HG02884 (cell line): ENCODE measurements at regions not wholly inside any gene's neighbourhood (a gene's known extent, or its start where the extent isn't known, plus 50 kb on each side); places are given as distances from the start of the nearest gene placed in this dataset.

Source experiments
- ATAC-seq: cut with Tn5 transposase; IDR thresholded peaks from one replicate; pipeline ENCODE4 v1.9.1; 2021; ENCODE audit warnings: mild to moderate bottlenecking, moderate library complexity; ENCODE audit not compliant: unreplicated experiment

DNA sequence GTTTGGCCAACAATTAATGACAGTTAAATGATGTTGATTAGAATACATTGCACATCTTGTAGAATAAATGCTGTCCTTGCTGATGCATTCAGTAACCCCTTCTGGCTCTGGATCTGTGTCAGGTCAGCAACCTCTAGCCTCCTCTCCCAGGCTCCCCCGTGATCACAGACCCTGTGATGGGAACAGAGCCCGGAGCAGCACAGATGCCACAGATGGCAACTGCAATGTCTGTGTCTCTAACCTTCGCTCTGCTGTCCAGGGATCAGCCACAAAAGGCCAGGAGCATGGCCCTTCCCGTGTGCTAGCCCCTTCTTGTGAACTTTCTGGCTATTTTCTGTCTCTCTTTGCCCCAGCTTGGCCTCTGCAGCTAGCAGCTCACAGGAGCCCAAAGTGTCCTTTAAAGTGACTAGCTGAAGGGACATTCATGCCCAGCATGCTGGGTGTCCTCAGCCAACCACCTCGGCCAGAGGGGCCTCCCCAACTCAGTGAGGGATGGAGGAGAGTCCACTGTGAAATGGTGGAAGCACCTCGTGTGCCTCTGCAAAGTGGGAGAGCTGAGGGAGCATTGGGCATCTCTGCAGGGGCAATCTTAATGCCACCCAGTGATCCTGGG lies 167.0 kb upstream of the TCERG1L start:
- no peak for ATAC-seq

DNA sequence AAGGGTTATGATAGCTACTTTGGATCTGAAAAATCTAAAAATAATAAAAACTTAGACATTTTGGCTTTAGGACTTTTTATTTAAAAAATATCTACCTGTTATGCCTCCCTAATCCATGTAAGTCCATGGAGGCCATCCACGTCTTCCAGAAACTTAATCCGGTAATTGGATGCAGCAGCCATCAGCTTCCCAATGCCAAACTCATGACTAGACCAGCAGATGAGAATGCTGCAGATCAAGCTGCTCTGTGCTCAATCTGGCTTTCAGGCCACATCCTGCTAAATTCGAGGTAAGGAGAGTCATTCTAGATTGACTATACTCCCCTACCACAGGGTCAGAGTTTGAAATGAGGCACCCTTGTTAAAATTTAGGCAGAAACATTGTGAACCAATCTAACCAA lies 168.5 kb upstream of the TCERG1L start:
- ATAC-seq, result no peak

DNA sequence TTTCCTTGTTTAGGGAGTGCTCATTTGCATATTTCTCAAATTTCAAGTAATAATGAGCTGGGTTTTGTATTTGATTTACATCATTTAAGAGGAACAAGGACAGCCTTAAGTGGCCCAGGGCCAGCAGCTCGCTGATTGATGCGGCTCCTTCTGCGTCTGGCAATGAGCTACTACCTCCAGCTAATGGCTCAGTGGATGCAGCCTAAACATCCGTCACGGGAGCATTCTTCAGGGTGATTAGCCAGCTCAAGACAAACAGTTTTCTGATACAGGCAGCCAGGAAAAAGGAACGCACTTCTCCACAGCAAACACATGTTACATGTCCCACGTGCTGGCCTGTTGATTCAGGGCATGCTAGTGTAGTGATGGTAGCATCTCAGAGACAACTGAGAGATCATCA lies 169.3 kb upstream of the TCERG1L start:
- ATAC-seq, result no peak

DNA sequence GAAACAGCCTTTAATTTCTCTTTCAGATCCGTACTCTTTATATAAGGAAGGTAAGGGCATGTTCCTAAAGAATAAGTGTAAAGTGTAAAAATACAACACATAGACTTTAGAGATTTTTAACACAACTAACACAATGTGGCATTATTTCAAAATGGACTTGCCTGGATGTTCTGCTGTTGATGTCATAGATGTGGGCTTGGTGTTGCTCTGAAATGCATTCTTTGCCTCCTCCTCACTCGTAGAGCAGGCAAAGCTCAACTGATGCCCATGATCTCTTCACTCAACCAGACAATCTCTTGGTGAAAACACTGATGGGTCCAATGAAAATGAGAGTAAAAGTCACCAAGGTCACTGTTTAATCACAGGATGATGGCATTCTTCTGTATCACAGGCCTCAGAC lies 174.2 kb upstream of the TCERG1L start:
- ATAC-seq, result no peak

DNA sequence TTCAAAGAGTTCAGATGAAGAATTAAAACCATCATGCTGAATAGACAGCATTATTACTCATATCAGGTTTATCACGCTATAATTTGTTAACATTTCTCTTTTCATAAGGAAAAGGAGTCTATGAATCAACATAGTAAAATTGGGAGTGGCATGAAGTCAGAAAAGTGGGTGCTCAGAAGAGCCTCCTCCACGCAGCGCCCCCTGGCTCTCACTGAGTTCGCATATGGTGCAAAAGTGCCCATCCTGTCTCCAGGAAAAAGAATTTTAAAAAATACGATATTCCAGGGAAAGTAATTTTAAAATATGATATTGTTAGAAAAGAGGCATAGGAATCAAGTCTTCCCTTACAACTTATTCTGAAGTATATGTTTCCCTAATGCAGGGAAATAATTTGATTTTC lies 176.3 kb upstream of the TCERG1L start:
- no peak for ATAC-seq

DNA sequence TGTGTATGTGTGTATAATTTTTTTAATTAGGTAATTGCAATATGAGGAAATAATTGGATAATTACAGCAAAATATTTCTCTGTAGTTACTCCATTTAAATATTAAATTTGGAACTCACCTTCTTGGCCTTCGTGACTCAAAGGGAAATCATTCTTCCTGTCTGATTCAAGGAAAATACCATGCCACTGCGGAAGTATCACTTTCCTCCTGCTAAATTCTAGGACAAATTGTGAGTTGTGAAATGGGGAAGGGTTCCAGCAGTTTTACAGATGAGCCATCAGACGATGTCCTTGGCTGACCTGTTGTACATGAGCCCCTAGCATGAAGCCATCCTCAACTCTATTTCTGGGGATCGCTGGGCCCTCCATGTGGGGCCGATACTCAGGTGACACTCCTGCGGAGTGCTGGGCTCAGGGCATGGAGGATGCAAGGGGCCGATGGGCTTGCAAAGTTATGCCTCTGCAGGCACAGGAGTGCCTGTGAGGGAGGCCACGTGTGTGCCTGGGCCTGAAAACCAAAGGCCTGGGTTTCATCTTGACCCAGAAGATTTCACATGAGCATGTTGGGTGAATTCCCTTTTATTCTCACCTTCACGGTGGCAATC lies 179.6 kb upstream of the TCERG1L start:
- no peak for ATAC-seq

DNA sequence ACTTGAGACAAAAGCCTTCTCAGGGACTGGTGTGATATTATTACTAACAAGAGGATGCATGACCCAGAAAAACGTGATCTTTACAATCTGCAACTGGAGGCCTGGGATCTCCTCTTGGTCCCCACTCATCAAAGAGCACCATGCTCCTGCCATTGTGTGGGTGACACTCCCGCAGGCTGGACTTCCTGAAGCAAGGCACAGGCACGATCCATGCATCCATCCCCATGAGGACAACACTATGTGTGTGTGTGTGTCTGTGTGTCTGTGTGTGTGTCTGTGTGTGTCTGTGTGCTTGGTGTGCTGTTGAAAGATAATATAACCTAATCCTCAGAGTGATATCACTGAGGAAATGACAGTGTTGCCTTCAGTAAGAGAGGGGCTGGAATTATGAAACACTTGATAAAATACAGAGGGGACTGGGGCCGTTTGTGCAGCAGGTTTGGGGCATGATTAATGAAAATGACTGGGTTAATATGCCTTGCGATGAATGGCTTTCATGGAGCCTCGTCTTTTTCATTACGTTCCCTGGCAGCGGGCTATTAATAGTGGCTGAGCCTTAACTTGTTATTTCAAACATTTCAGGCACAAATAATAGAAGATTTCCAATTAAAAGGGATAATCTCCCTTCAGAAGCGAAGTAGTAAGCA lies 180.8 kb upstream of the TCERG1L start:
- no peak for ATAC-seq

DNA sequence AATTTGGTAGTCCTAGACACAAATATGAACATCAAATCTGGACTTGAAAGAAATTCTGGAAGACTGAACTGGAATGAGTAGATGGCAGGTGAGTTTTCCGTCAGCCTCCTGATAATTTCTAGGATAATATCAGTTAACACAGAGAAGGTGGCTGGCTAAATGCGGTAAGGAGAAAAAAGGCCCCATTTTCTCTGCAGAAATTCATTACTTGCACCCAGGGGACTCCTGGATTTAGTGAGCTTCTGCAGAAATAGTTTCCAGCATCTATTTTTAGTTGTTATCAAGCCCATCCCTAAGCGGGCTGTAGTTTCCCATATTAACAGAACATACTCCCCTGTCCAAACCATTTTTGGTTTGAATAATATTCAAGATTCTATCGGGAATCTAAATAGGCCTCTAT lies 181.9 kb upstream of the TCERG1L start:
- no peak for ATAC-seq

GRCh38 chr10:131494451-131494850 lies 182.9 kb upstream of the TCERG1L start:
- no peak for ATAC-seq

DNA sequence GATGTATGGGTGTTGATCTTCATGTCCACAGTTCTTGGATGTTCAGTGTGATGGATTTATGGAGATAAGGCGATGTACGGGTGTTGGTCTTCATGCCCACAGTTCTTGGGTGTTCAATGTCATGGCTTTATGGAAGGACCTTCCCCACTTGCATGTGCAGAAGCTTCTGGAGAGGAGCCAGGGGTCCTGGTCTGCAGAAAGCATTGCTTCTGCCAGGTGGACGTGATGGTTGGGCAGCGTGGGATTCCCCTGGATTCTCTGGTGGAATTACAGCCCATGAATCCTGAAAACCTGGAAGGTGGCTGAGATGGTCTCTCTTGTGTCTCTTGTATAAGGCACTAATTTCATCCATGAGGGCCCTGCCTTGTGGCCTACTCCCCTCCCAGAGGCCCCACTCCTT lies 183.7 kb upstream of the TCERG1L start:
- ATAC-seq, result no peak

DNA sequence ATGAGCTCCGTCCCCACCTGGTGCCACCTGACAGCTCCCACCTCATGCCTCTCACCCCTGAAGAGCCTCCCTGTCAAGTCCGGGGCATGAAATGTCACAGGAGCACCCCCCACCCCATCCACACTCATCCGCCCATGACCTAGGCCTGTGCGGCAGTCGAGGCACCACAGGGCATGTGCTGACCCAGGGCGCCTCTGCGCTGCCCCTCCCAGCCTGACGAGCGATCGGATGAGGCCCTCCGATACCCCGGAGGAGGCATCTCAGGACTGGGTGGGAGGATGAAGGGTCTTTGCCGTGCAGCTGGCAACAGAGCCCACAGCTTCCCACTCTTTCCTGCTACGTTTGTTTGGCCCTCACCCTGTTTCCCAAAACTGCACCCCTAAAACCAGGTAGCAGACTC lies 184.4 kb upstream of the TCERG1L start:
- no peak for ATAC-seq

- ATAC-seq, result no peak
These were observed 185.0 kb upstream of the TCERG1L start for GRCh38 chr10:131496351-131497052.

- ATAC-seq, result no peak
These were observed 188.0 kb upstream of the TCERG1L start for GRCh38 chr10:131499566-131499965.

GRCh38 chr10:131500181-131500580 lies 188.7 kb upstream of the TCERG1L start:
- no peak for ATAC-seq

DNA sequence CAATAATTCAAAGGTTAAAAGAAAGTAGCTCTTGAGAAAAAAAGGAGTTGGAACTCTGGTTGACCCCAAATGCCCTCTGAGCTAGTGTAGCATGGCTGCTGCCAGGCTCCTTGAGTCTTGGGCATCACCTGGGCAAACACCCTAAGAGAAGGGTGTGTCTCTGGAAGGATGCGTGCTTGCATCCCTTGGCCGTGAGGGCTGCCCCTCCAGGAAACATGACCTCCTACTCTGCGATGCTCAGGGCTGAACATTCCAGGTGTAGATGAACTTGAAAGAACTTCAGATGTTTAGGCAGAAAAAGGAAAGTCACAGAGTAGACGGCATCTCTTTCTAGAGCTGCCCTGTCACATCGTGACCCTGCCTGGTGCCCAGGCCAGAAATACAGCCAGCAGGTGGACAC lies 189.4 kb upstream of the TCERG1L start:
- no peak for ATAC-seq

- no peak for ATAC-seq
These were observed 192.5 kb upstream of the TCERG1L start for GRCh38 chr10:131503992-131504391.

DNA sequence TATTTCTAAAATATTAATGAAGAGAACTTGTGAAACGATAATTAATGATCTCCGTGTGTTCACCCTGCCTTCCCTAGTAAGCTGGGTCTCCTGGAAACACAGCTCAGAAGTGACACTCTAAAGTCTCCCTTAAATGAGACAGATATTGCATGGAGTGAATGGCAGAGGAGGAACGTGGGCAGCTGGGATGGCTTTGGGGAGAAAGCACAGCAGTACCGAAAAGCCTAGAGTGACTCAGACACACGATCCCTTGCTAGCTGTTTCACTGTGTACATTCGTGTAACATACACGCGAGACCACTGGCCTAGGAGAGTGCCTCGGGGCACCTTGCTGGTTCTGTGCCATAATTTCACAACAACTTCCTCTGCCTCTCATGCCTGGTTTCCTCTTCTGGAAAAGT lies 199.9 kb upstream of the TCERG1L start:
- no peak for ATAC-seq

GRCh38 chr10:131512852-131513251 lies 201.3 kb upstream of the TCERG1L start:
- no peak for ATAC-seq

- ATAC-seq, result no peak
These were observed 201.9 kb upstream of the TCERG1L start for GRCh38 chr10:131513445-131513844.

DNA sequence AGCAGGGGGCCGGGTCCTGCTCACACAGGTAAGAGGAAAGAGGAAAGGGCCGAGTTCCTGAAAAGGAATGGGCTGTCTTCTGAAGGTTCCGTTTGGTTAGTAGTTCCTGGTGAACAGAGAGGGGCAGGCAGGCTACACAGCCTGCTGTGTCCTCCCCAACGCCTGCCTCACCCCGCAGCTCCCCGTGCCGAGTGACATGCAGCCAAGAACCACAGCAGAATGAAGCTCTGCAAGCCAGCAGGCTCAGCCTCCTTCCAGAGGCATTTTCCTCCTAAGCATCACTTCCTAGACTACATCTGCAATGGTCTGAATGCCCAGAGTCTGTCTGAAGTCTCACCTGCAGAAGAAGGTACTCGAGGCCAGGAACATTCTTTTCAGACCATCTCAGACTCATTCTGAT lies 202.4 kb upstream of the TCERG1L start:
- no peak for ATAC-seq

- ATAC-seq, result no peak
These were observed 202.9 kb upstream of the TCERG1L start for GRCh38 chr10:131514454-131514853.

DNA sequence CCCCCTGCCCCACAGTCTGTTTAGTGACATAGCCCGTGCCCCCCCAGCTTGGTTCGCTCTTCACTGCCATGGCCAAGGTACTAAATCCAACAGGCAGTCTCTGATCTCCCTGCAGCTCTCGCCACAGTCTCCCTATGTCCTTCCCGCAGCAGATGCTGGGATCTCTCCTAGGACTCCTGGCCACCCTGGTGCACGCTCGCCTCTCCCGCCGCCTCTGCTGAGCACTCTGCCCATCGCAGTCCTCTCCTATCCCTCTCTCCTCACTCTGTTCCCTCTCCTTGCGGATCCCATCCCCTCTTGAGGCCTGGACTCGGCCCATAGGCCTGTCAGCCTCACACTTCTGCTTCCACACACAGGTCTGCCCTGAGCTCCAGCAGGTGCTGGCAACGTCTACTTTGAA lies 204.8 kb upstream of the TCERG1L start:
- ATAC-seq, result no peak
